ENCODE measurements at regions not wholly inside any gene's neighbourhood (a gene's known extent, or its start where the extent isn't known, plus 50 kb on each side); places are given as distances from the start of the nearest gene placed in this dataset.

DNA sequence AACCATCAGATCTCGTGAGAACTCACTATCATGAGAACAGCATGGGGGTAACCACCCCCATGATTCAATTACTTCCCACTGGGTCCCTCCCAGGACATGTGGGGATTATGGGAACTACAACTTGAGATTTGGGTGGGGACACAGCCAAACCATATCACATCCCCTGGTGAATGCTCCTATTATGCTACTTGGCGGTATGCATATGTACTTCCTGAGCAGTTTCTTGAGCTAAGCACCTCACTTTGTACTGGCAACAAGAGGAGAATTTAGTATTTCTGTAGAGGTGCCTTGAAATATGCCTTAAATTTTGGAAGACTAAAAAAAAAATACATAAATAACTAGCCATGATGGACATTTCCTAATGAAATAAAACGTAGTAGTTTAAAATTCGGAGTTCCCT, 327.2 kb upstream of the CITED2 start:
- Histone ChIP-seq H3K27ac (ENCODE audit: low read depth, low read length) (no peak overlapping the region), H3K36me3 (ENCODE audit: insufficient read depth, low read length) (no peaks in the 10 kb centered on the region), H3K4me3 (ENCODE audit: insufficient read depth, low read length) (no peak overlapping the region), H3K9me3 (ENCODE audit: low read depth, low read length) (no peaks in the 10 kb centered on the region), H3K27me3 (ENCODE audit: insufficient read depth, low read length) (no peaks in the 10 kb centered on the region), H3K79me2 (ENCODE audit: insufficient read depth, low read length) (no peaks in the 10 kb centered on the region), H4K20me1 (ENCODE audit: insufficient read depth, low read length) (no peaks in the 10 kb centered on the region), H3K4me1 (ENCODE audit: insufficient read depth, low read length) (no peaks in the 10 kb centered on the region), H2AFZ (ENCODE audit: low read length) (no peak overlapping the region), H3K4me2 (ENCODE audit: insufficient read depth, low read length) (no peak overlapping the region)
- TF ChIP-seq, protein P1, sequence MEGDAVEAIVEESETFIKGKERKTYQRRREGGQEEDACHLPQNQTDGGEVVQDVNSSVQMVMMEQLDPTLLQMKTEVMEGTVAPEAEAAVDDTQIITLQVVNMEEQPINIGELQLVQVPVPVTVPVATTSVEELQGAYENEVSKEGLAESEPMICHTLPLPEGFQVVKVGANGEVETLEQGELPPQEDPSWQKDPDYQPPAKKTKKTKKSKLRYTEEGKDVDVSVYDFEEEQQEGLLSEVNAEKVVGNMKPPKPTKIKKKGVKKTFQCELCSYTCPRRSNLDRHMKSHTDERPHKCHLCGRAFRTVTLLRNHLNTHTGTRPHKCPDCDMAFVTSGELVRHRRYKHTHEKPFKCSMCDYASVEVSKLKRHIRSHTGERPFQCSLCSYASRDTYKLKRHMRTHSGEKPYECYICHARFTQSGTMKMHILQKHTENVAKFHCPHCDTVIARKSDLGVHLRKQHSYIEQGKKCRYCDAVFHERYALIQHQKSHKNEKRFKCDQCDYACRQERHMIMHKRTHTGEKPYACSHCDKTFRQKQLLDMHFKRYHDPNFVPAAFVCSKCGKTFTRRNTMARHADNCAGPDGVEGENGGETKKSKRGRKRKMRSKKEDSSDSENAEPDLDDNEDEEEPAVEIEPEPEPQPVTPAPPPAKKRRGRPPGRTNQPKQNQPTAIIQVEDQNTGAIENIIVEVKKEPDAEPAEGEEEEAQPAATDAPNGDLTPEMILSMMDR (IDR thresholded peaks at IDR 0.05; ENCODE audit: extremely low read depth, low read depth, low read length) = no peak
- no peak for DNase-seq (ENCODE audit: insufficient read length, low spot score, missing footprints)

DNA sequence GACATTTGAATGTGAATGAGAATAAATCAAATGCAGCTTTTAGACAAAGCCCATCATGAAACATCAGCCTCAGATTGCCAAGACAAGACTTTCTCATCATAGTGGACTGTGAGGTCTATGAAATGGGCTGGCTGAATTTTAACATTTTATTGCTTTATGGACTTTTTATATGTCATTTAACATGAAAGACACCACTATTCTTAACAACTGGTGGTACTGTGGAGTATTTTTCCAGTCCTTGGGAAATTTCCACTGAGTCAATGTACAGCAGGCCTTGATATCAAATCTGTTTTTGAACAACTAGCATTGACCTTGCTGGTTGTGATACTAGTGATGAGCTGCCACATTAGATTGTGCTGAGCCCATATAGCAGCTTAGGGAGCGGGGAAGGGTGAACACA, 326.6 kb upstream of the CITED2 start:
- TF ChIP-seq, protein P1 (IDR thresholded peaks at IDR 0.05; ENCODE audit: extremely low read depth, low read depth, low read length) = no peak
- Histone ChIP-seq H3K27ac (ENCODE audit: low read depth, low read length) (no peak overlapping the region), H4K20me1 (ENCODE audit: insufficient read depth, low read length) (no peaks in the 10 kb centered on the region), H3K4me2 (ENCODE audit: insufficient read depth, low read length) (no peak overlapping the region), H3K4me3 (ENCODE audit: insufficient read depth, low read length) (no peak overlapping the region), H3K27me3 (ENCODE audit: insufficient read depth, low read length) (no peaks in the 10 kb centered on the region), H3K9me3 (ENCODE audit: low read depth, low read length) (no peaks in the 10 kb centered on the region), H3K36me3 (ENCODE audit: insufficient read depth, low read length) (no peaks in the 10 kb centered on the region), H2AFZ (ENCODE audit: low read length) (no peak overlapping the region), H3K79me2 (ENCODE audit: insufficient read depth, low read length) (no peaks in the 10 kb centered on the region), H3K4me1 (ENCODE audit: insufficient read depth, low read length) (no peaks in the 10 kb centered on the region)
- no peak for DNase-seq (ENCODE audit: insufficient read length, low spot score, missing footprints)

DNA sequence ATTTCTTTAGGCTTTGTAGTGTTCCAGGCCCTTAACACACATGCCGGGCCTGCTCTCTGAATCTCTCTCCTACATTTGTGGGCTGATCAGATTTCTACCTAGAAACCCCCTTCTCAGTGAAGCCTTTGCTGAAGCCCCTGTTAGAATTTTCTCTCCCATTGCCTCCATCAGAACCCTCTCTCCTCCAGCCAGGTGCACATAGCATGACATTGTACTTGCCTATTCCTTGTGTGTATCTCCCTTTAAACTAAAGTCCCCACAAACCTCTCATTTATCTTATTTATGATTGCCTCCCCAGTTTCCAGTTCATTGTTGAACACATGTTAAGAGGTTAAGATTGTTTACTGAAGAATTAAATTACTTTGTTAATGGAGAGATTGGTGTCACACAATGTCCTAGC, 325.5 kb upstream of the CITED2 start:
- Histone ChIP-seq H2AFZ (ENCODE audit: low read length) (no peak overlapping the region), H3K4me2 (ENCODE audit: insufficient read depth, low read length) (no peak overlapping the region), H3K4me1 (ENCODE audit: insufficient read depth, low read length) (no peaks in the 10 kb centered on the region), H3K36me3 (ENCODE audit: insufficient read depth, low read length) (no peaks in the 10 kb centered on the region), H3K4me3 (ENCODE audit: insufficient read depth, low read length) (no peak overlapping the region), H3K27ac (ENCODE audit: low read depth, low read length) (no peak overlapping the region), H3K9me3 (ENCODE audit: low read depth, low read length) (no peaks in the 10 kb centered on the region), H4K20me1 (ENCODE audit: insufficient read depth, low read length) (no peaks in the 10 kb centered on the region), H3K79me2 (ENCODE audit: insufficient read depth, low read length) (no peaks in the 10 kb centered on the region), H3K27me3 (ENCODE audit: insufficient read depth, low read length) (no peaks in the 10 kb centered on the region)
- TF ChIP-seq, protein P1 (IDR thresholded peaks at IDR 0.05; ENCODE audit: extremely low read depth, low read depth, low read length) = no peak
- no peak for DNase-seq (ENCODE audit: insufficient read length, low spot score, missing footprints)

DNA sequence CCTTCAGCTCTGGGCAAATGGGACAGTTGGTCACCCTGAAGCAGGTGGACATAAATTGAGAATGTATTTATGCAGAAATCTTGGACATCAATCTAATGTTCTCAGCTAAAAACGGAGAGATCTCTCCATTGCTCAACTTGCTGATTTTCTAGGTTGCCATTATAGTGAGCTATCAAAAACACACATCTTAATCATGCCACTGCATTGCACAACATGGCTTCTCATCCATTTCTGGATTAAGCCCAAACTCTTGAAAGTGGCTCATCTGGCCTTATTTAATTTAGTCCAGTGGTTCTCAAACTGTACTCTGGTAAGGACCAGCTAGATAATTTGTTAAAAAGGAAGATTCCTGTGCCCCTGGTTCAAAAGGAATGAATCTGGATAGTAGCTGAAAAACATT, 324.9 kb upstream of the CITED2 start:
- Histone ChIP-seq H4K20me1 (ENCODE audit: insufficient read depth, low read length) (no peaks in the 10 kb centered on the region), H3K4me3 (ENCODE audit: insufficient read depth, low read length) (no peak overlapping the region), H3K4me2 (ENCODE audit: insufficient read depth, low read length) (no peak overlapping the region), H3K4me1 (ENCODE audit: insufficient read depth, low read length) (no peaks in the 10 kb centered on the region), H3K9me3 (ENCODE audit: low read depth, low read length) (no peaks in the 10 kb centered on the region), H3K27me3 (ENCODE audit: insufficient read depth, low read length) (no peaks in the 10 kb centered on the region), H3K79me2 (ENCODE audit: insufficient read depth, low read length) (no peaks in the 10 kb centered on the region), H3K27ac (ENCODE audit: low read depth, low read length) (no peak overlapping the region), H2AFZ (ENCODE audit: low read length) (no peak overlapping the region), H3K36me3 (ENCODE audit: insufficient read depth, low read length) (no peaks in the 10 kb centered on the region)
- TF ChIP-seq, protein P1 (IDR thresholded peaks at IDR 0.05; ENCODE audit: extremely low read depth, low read depth, low read length) = no peak
- DNase-seq (ENCODE audit: insufficient read length, low spot score, missing footprints) = peak; percentile 78
